ENCODE measurements at regions not wholly inside any gene's neighbourhood (a gene's known extent, or its start where the extent isn't known, plus 50 kb on each side); places are given as distances from the start of the nearest gene placed in this dataset.

DNA sequence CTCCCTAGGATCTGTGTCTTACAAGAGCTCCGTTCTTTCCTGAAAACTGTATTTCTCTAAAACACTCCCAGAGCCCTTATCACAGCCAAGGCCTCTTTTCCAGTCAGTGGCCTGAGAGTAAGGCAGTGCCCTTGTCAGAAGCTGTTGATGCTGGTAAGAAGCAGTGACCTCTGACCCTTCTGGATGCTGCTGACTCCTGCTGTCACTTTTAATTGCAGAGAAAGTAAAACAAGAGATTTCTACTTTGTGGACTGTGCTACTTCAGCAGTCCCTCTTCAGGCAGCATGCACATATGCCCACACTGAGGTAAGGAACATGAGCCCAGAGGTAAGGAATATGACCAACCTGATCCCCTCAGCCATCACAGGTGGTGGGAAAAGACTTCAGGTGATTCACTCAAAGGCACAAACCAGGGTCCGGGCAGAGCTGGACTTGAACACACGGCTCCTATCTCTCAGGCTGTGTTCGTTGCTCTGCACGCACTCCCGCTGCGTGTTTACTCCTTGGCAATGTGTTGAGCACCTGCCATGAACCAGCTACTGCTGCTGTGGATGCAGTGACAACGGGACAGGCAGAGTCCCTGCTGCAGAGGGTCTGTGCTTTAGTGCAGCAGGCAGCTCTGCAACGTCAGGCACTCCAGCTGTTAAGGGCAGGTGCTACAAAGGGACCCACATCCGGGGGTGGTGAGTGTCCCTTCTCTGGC, 201.9 kb upstream of the CST7 start:
- Histone ChIP-seq H3K36me3 (no peaks in the 10 kb centered on the region), H3K27me3 (no peaks in the 10 kb centered on the region), H3K9me3 (ENCODE audit: low read depth) (no peaks in the 10 kb centered on the region), H3K4me1 (ENCODE audit: low read depth) (peaks cover 8% of the 10 kb centered on the region), H3K4me3 (no peak overlapping the region), H3K27ac (no peak overlapping the region)
- TF ChIP-seq, protein P1, sequence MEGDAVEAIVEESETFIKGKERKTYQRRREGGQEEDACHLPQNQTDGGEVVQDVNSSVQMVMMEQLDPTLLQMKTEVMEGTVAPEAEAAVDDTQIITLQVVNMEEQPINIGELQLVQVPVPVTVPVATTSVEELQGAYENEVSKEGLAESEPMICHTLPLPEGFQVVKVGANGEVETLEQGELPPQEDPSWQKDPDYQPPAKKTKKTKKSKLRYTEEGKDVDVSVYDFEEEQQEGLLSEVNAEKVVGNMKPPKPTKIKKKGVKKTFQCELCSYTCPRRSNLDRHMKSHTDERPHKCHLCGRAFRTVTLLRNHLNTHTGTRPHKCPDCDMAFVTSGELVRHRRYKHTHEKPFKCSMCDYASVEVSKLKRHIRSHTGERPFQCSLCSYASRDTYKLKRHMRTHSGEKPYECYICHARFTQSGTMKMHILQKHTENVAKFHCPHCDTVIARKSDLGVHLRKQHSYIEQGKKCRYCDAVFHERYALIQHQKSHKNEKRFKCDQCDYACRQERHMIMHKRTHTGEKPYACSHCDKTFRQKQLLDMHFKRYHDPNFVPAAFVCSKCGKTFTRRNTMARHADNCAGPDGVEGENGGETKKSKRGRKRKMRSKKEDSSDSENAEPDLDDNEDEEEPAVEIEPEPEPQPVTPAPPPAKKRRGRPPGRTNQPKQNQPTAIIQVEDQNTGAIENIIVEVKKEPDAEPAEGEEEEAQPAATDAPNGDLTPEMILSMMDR (IDR thresholded peaks at IDR 0.05; ENCODE audit: low read depth, low read length), result no peak
- peak in 1 of 2 donors; percentile 34 for DNase-seq (ENCODE audit: low read depth in 1 of 2, low spot score in 1 of 2)

GRCh38 chr20:24747881-24748595, 201.0 kb upstream of the CST7 start:
- Histone ChIP-seq H3K27ac (no peak overlapping the region), H3K36me3 (no peaks in the 10 kb centered on the region), H3K4me1 (ENCODE audit: low read depth) (peaks cover 8% of the 10 kb centered on the region), H3K9me3 (ENCODE audit: low read depth) (no peaks in the 10 kb centered on the region), H3K27me3 (no peaks in the 10 kb centered on the region), H3K4me3 (no peak overlapping the region)
- no peak for DNase-seq (ENCODE audit: low read depth in 1 of 2, low spot score in 1 of 2)
- TF ChIP-seq, protein P1 (IDR thresholded peaks at IDR 0.05; ENCODE audit: low read depth, low read length), result no peak

DNA sequence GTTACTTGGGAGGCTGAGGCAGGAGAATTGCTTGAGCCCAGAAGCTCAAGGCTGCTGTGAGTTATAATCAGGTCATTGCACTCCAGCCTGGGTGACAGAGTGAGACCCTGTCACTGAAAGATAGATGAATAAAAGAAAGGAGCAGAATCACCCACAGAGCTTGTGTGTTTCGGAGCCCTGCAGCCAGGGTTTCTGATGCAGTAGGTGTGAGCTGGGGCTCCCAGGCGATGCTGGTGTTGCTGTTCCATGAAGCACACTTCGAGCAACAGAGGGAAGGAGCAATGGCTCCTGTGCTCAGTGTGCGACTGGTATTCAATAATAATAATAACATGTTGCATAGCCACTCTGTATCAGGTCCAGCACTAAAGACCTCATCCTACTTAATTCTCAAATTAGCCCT, 197.5 kb upstream of the CST7 start:
- no peak for DNase-seq (ENCODE audit: low read depth in 1 of 2, low spot score in 1 of 2)
- TF ChIP-seq, protein P1 (IDR thresholded peaks at IDR 0.05; ENCODE audit: low read depth, low read length), result no peak
- Histone ChIP-seq H3K9me3 (ENCODE audit: low read depth) (no peaks in the 10 kb centered on the region), H3K4me3 (no peak overlapping the region), H3K27ac (no peak overlapping the region), H3K27me3 (no peaks in the 10 kb centered on the region), H3K36me3 (no peaks in the 10 kb centered on the region), H3K4me1 (ENCODE audit: low read depth) (peaks cover 6% of the 10 kb centered on the region)

DNA sequence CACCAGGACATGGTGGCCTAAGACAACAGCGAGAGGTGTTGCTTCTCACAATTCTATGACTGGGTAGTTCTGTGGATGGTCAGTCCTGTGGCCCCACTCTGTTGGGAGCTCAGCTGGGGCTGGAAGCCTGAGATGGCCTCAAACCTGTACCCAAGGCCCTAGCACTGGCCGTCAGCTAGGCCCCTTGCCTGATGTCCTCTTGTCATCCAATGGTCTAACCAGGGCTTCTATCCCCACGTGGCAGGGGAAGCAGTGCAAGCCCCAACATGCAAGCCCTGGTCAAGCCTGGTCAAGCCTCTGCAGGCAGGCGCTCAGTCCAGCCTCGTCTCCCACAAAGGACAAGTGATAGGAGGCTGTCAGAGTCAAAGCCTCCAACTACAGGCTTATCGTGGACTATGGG, 196.5 kb upstream of the CST7 start:
- no peaks in the 10 kb centered on the region for H3K9me3 ChIP-seq (ENCODE audit: low read depth)
- no peaks in the 10 kb centered on the region for H3K4me1 ChIP-seq (ENCODE audit: low read depth)
- TF ChIP-seq, protein P1 (IDR thresholded peaks at IDR 0.05; ENCODE audit: low read depth, low read length), result no peak
- no peak overlapping the region for H3K4me3 ChIP-seq
- no peak for DNase-seq (ENCODE audit: low read depth in 1 of 2, low spot score in 1 of 2)
- no peak overlapping the region for H3K27ac ChIP-seq
- no peaks in the 10 kb centered on the region for H3K36me3 ChIP-seq
- no peaks in the 10 kb centered on the region for H3K27me3 ChIP-seq

DNA sequence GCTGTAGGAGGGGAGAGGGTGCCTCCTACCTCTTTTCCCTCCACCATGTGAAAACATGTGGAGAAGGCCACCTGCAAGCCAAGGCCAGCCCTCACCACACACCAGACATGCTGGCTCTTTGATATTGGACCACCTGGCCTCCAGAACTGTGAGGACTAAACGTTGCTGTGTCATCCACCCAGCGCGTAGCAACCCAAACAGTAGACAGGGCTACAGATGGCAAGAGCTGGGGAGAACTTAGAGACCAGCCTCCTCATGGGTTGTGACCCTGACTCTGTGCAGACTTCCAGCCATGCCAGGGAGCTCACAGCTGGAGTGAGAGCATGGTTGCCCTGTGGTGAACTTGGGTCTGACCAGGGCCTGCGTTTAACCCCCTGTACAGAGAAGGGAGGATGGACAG, 195.9 kb upstream of the CST7 start:
- no peaks in the 10 kb centered on the region for H3K4me1 ChIP-seq (ENCODE audit: low read depth)
- H3K27me3 ChIP-seq, result no peaks in the 10 kb centered on the region
- TF ChIP-seq, protein P1 (IDR thresholded peaks at IDR 0.05; ENCODE audit: low read depth, low read length), result no peak
- no peaks in the 10 kb centered on the region for H3K36me3 ChIP-seq
- no peak for DNase-seq (ENCODE audit: low read depth in 1 of 2, low spot score in 1 of 2)
- H3K9me3 ChIP-seq (ENCODE audit: low read depth), result no peaks in the 10 kb centered on the region
- H3K27ac ChIP-seq, result no peak overlapping the region
- no peak overlapping the region for H3K4me3 ChIP-seq
